ENCODE measurements at regions not wholly inside any gene's neighbourhood (a gene's known extent, or its start where the extent isn't known, plus 50 kb on each side); places are given as distances from the start of the nearest gene placed in this dataset.

- H3K27ac ChIP-seq (ENCODE audit: low read length): no peak overlapping the region
- H3K36me3 ChIP-seq (ENCODE audit: insufficient read depth, low read length): no peaks in the 10 kb centered on the region
- no peaks in the 10 kb centered on the region for H4K20me1 ChIP-seq (ENCODE audit: insufficient read depth)
- no peaks in the 10 kb centered on the region for H3K9me2 ChIP-seq (ENCODE audit: insufficient read depth, low read length)
- TF ChIP-seq, protein P1, sequence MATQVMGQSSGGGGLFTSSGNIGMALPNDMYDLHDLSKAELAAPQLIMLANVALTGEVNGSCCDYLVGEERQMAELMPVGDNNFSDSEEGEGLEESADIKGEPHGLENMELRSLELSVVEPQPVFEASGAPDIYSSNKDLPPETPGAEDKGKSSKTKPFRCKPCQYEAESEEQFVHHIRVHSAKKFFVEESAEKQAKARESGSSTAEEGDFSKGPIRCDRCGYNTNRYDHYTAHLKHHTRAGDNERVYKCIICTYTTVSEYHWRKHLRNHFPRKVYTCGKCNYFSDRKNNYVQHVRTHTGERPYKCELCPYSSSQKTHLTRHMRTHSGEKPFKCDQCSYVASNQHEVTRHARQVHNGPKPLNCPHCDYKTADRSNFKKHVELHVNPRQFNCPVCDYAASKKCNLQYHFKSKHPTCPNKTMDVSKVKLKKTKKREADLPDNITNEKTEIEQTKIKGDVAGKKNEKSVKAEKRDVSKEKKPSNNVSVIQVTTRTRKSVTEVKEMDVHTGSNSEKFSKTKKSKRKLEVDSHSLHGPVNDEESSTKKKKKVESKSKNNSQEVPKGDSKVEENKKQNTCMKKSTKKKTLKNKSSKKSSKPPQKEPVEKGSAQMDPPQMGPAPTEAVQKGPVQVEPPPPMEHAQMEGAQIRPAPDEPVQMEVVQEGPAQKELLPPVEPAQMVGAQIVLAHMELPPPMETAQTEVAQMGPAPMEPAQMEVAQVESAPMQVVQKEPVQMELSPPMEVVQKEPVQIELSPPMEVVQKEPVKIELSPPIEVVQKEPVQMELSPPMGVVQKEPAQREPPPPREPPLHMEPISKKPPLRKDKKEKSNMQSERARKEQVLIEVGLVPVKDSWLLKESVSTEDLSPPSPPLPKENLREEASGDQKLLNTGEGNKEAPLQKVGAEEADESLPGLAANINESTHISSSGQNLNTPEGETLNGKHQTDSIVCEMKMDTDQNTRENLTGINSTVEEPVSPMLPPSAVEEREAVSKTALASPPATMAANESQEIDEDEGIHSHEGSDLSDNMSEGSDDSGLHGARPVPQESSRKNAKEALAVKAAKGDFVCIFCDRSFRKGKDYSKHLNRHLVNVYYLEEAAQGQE (IDR thresholded peaks at IDR 0.05; ENCODE audit: borderline replicate concordance): no peak
- TF ChIP-seq RAD21 (conservative IDR thresholded peaks at IDR 0.05) (no peak), MXI1 (conservative IDR thresholded peaks at IDR 0.05; ENCODE audit: poor library complexity, severe bottlenecking) (no peak), EZH2 (IDR thresholded peaks at IDR 0.05; ENCODE audit: borderline replicate concordance, insufficient read depth, low read length, poor library complexity, severe bottlenecking) (no peak), EP300 (conservative IDR thresholded peaks at IDR 0.05; ENCODE audit: poor library complexity, severe bottlenecking) (no peak), SMC3 (conservative IDR thresholded peaks at IDR 0.05; ENCODE audit: poor library complexity) (no peak), TAF1 (IDR thresholded peaks at IDR 0.05; ENCODE audit: low read depth) (no peak), POLR2AphosphoS5 (IDR thresholded peaks at IDR 0.05) (no peak)
- TF ChIP-seq, protein P2, sequence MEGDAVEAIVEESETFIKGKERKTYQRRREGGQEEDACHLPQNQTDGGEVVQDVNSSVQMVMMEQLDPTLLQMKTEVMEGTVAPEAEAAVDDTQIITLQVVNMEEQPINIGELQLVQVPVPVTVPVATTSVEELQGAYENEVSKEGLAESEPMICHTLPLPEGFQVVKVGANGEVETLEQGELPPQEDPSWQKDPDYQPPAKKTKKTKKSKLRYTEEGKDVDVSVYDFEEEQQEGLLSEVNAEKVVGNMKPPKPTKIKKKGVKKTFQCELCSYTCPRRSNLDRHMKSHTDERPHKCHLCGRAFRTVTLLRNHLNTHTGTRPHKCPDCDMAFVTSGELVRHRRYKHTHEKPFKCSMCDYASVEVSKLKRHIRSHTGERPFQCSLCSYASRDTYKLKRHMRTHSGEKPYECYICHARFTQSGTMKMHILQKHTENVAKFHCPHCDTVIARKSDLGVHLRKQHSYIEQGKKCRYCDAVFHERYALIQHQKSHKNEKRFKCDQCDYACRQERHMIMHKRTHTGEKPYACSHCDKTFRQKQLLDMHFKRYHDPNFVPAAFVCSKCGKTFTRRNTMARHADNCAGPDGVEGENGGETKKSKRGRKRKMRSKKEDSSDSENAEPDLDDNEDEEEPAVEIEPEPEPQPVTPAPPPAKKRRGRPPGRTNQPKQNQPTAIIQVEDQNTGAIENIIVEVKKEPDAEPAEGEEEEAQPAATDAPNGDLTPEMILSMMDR (IDR thresholded peaks at IDR 0.05; ENCODE audit: poor library complexity, severe bottlenecking): no peak
- no peaks in the 10 kb centered on the region for H3K27me3 ChIP-seq (ENCODE audit: insufficient read depth, low read depth, low read length)
- no peak overlapping the region for H3K4me3 ChIP-seq (ENCODE audit: low read length)
- no peak overlapping the region for H2AFZ ChIP-seq (ENCODE audit: low read depth, low read length)
- no peak overlapping the region for H3K4me2 ChIP-seq (ENCODE audit: low read length)
- no peaks in the 10 kb centered on the region for H3F3A ChIP-seq (ENCODE audit: insufficient read depth, low read length, poor library complexity, severe bottlenecking)
- no peaks in the 10 kb centered on the region for H3K9me3 ChIP-seq (ENCODE audit: low read length)
- H3K9ac ChIP-seq (ENCODE audit: low read length): no peak overlapping the region
- H3K79me2 ChIP-seq (replicated peaks; ENCODE audit: insufficient read depth, low read length): no peaks in the 10 kb centered on the region
Measured at GRCh38 chr4:155530290-155530689, 136.4 kb upstream of the GUCY1A1 start.

- Histone ChIP-seq H4K20me1 (ENCODE audit: insufficient read depth) (no peaks in the 10 kb centered on the region), H3K79me2 (replicated peaks; ENCODE audit: insufficient read depth, low read length) (no peaks in the 10 kb centered on the region), H3K27ac (ENCODE audit: low read length) (no peak overlapping the region), H3K27me3 (ENCODE audit: insufficient read depth, low read depth, low read length) (no peaks in the 10 kb centered on the region), H3K9me2 (ENCODE audit: insufficient read depth, low read length) (no peaks in the 10 kb centered on the region), H3K4me2 (ENCODE audit: low read length) (no peak overlapping the region), H3K36me3 (ENCODE audit: insufficient read depth, low read length) (no peaks in the 10 kb centered on the region), H2AFZ (ENCODE audit: low read depth, low read length) (no peak overlapping the region), H3K9me3 (ENCODE audit: low read length) (no peaks in the 10 kb centered on the region), H3K4me3 (ENCODE audit: low read length) (no peak overlapping the region), H3K9ac (ENCODE audit: low read length) (no peak overlapping the region), H3F3A (ENCODE audit: insufficient read depth, low read length, poor library complexity, severe bottlenecking) (no peaks in the 10 kb centered on the region)
- TF ChIP-seq, protein P1 (IDR thresholded peaks at IDR 0.05; ENCODE audit: borderline replicate concordance): no peak
- no peak for TF ChIP-seq POLR2AphosphoS5 (IDR thresholded peaks at IDR 0.05)
- TF ChIP-seq MXI1 (conservative IDR thresholded peaks at IDR 0.05; ENCODE audit: poor library complexity, severe bottlenecking): no peak
Measured at GRCh38 chr4:155529716-155530115, 136.9 kb upstream of the GUCY1A1 start.

Data from neural cell (in vitro differentiated cells).